HUDEP-2 (cell line): ENCODE measurements at regions not wholly inside any gene's neighbourhood (a gene's known extent, or its start where the extent isn't known, plus 50 kb on each side); places are given as distances from the start of the nearest gene placed in this dataset.

Source experiments
- DNase-seq, 76 experiments: peaks; one replicate each; lab custom pipeline; 2025; ENCODE audit not compliant: unreplicated experiment in 76 of 76; lab: John Stamatoyannopoulos, UW

DNA sequence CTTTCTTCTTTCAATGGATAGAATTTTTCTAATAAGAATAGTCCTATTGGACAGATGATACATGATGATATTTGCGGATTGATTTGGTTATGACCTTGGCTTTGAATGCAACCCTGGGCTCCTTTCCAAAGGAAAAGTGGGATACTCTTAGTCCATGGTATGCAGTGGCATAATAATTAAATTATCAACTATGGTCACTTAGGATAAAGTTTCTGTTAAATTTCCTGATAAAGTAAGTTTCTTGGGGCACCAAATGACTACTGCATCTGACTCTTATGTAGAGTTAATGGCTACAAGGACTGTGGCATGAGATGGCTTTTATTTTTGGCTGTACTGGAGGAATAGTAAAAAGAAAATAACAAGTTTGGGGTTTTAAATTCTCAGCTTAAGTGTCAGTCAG, 126.7 kb downstream of the QPCT start:
- DNase-seq = no peak

DNA sequence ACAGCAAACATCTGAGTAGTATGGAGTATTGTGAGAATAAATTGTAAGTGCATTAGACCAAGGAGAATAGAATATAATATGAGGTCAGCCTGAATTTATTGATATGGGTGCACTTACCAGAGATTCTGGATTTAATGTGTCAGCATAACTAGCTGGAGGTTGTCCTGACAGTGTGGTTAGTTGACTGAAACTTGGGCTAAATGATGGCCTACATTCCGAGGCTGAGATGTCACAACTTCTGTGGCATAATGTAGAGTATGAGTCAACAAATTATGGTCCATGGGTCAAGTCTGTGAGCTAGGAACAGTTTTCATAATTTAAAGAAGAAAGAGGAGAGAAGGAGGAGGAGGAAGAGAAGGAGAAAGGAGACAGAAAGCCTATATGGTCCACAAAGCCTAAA, 127.6 kb downstream of the QPCT start:
- DNase-seq = no peak

DNA sequence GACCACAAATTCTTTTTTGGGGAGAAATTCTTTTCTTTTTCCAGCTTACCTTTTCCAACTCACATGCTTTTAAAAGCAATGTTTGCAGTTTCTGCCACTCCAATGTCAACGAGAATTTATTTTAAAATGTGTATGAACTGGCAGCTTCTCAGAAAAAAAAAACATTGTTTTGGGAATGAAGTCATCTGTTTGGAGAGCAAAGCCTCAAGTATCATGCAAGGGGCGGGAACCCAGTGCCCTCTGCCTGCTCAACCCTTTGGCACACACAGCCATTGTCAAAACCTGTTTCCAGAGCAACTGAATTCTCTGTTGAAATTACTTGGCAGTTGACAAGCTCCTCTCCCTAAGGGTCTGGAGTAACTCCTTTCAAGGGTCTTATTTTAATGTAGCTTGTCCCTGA, 128.5 kb downstream of the QPCT start:
- no peak for DNase-seq

DNA sequence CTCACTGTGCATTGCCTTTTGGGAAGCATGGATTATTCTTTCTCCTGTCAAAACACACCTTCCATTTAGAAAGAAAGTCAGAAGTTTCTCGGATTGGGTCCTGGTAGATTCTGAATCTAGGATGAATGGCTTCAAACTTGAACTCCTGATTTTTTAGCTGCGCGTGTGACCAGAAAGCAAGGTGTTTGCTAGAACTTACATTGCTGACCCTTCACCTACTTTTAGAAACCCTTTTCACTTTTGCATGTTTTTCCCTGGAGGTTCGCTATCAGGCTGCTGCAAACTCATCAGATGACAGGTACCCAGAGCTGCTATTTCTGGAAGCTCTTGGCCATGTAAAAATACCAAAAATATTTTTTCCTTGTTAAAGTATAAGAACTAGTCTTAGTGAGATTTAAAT, 132.0 kb downstream of the QPCT start:
- DNase-seq = no peak

DNA sequence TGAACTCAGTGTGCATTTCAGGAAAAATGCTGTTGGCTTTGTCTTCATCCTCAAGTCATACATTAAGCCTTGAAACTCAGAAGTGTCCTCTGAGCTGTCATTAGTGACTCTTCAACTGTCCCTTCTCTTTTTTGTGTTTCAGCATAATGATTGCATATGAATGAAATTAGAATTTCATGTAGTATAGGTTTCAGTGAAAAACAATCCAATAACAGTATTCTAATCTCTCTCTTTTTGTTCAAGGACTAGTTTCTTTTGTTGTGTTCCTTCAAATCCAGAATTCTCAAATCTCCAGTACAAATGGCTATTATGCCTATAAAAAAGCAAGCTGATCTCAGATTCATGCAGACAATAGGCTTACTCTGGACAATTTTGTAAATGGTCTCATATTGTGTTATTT, 133.5 kb downstream of the QPCT start:
- DNase-seq = no peak

DNA sequence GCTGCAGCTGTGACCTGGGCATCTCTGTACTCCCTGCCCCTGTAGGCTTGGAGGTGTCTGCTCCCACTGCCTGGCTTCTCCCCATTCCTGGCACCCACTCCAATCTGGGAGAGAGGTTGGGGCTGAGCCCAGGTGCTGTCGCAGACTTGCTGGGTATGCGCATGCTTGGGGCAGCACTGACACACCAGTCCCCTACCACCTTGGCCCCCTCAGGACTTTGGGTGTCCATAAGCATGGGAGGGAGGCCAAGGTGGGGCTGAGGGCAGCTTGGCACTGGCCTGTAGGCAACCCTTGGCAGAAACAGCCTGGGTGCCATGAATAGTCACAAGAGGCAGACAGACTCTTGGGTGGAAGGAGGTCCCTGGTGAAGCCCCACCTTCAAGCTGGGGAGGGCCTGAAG, 136.8 kb downstream of the QPCT start:
- no peak for DNase-seq

DNA sequence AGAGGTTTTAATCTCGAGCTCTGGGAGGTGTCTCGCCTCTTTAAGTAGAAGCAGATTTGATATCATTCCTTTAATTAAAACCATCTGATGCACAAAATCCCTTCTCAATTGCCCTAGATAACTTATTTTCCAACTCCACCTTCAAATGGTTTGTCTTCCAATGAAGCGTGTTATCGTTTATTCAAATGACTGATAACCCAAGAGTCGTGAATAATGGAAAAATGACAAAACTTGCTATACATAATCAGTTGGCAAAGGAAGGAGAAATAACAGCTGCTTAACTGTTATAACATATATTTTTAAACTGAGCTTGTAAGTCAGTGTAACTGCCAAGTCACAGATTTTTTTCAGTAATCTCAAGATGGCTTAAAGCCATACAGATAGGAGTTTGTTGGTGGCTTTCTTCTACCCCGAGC, 144.6 kb downstream of the QPCT start:
- no peak for DNase-seq

DNA sequence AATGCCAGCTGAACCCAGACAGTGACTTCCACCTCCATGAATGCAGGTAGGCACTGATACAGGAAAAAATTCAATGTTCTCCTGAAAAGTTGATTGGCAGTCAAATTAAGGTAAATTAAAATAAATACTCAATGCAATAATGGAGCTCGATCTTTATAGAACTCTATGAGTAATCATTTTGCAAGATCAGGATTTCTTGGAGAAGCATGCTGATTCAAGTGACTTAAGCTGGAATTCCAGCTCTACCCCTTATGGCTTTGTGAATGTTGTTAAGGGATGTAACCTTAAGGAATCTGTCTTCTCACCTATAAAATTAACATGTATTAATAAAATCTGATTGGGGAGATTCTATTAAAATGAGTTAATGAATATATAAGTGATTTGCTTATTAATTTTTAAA, 145.1 kb downstream of the QPCT start:
- no peak for DNase-seq

DNA sequence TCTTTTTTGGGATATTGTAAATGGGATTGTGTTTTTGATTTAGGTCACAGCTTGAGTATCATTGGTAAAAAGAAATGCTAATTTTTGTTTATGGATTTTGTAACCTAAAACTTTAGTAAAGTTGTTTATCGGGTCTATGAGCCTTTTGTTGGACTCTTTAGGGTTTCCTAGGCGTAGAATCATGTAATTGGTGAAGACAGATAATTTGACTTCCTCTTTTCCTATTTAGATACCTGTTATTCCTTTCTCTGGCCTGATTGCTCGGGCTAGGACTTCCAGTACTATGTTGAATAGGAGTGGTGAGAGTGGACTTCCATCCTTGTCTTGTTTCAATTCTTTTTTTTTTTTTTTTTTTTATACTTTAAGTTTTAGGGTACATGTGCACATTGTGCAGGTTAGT, 149.0 kb downstream of the QPCT start:
- DNase-seq = no peak

DNA sequence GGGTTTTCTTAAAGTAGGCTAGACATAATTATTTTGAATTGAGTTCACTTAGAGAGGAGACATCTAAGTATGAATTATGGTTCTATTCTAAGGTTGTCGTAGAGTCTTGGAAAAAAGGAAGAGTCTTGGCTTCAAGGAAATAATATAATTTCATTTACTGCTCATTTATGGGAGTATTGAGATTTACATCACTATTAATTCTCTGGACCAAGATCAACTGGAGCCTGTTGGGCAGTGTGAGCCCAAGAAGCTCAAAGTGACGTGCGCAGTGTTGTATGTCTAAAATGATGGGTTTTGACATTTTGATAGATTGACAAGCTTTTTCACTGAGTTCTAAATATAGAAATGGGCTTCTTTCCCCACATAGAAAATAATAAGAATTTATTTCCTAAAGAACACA, 154.7 kb downstream of the QPCT start:
- no peak for DNase-seq

DNA sequence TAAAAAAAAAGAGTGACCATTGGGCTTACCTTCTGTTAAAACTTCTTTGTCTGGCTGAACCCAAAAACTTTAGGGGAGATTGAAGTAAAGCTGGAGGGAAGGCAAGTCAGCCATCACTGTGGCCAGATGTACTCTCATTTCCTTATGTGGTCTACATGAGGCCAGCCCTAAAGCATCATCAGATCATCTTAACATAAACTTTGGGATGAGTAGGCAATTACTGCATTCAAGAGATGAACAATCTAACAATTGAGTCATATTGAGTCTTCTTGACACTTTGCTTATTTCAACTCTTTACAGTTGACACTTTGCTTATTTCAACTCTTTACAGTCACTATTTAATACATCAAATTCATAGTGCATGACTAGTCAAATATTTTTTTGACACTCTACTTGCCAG, 155.6 kb downstream of the QPCT start:
- no peak for DNase-seq

DNA sequence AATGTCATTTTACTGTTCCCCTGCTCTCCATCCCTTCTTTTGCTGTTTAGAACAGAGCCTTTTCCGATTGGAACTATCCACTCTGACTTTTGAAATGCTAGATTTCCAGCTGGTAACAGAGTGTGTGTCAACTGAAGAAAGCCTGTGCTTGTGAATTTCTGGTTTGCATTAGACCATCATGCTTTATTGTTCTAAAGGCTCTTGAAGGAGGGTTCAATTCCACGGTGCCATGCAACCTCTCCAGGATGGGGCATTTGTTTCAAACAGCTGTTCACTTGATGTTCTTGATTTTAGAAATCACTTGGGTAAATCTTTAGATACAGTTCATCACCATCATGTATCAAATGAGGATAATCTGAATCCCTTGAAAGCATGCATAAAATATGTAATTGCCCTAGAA, 156.7 kb downstream of the QPCT start:
- DNase-seq = no peak

DNA sequence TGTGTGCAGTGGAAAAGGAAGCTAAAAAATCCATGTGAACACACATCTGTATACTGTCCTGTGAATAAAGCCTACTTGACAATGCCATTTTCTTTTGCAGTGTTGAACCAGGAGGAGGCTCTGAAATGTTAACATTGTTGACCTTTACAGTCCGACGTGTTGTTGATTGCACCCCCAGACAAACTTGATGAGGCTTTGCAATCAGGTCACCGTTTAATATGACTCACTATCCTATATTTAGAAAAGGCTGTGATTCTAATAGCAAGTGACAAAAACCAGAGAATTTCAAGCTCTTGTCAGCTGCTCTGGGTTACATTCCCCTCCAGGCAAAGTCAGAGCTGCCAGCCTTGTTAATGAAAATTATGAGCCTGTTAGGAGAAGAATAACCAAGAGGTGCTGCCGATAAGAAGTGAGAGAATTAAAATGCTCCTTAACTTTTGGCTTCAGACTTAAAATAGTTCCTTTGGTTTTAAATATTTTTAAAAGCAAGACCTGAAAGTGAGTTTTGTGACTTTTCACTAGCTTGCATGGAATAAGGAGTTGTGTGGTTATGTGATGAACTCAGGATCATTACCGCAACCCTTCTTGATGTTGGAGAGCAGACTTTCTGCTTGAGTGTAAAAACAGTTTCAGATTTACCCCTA, 162.1 kb downstream of the QPCT start:
- DNase-seq = no peak

DNA sequence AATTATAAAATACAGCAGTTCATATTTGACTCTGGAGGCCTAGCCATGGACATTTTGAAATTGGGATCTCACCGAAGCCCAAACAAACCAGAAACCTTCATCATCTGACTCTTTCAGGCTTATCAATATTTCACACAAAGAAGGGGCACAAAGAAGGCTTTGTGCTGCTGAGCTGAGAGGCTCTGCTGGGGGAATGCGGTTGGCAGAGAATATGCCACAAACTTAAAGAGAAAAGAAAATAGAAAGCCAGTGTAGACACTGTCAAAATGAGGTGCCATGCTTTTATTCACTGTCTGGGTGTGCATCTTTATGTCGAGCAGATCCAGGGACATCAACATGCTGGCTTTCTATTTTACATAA, 162.6 kb downstream of the QPCT start:
- no peak for DNase-seq

DNA sequence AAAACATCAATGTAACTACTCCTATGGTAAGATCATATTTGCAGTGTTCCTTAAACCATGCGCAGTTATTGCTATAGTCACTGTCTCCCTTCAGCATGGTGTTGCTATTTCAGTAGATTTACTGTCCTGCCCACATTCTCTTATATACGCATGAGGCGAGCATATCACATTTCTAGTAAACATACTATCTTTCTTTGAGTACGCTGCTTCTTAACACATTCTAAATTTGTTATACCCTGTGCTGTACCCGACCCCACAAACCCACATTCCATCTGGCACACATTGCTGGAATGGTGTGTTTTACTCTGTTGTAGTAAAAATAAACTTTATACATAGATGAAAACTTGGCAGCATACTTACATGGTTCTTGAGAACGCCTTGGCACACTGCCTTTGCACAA, 163.3 kb downstream of the QPCT start:
- DNase-seq = no peak

DNA sequence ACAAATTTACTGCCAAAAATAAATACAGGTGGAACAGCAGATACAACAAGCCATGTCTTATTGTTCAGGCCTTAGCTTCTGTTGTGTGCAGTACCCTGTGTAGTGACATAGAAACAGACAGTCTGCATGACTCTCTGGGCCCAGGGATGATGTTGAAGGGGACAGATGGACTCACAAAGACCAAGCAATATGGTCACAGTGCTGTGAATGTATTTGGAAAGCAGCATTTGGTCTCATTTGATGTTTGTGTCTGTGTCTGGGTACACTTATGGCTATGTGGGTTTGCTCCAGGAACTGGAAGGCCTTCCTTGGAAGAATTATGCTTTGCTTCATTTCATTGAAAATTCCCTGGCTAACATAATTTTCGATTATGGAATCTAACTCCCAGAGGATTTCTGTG, 158.5 kb downstream of the CDC42EP3 start:
- DNase-seq = no peak

DNA sequence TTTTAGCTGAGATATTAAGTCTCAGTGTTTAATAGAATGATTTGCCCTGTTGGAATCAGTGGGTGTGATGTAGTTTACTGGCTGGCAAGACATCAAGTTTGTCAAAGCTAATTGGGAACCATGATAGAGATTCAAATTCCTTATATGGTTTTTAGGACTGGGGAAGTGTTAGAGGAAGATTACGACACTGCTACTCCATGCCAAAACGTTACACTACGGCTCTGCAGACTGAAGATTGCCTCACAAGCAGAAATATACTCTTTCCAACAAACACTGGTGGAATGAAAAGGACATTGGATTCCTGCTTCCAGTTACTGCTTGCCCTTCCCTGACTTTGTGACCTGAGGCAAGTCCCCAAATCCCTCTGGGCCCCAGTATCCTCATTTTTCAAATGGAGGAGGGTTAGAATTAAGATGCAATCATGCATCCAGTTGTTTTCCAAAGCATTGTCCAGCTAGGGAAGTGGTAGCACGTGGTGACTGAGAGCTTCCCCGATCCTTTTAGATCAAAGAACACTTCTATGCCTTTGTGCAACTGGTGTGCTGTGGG, 147.6 kb downstream of the CDC42EP3 start:
- no peak for DNase-seq

DNA sequence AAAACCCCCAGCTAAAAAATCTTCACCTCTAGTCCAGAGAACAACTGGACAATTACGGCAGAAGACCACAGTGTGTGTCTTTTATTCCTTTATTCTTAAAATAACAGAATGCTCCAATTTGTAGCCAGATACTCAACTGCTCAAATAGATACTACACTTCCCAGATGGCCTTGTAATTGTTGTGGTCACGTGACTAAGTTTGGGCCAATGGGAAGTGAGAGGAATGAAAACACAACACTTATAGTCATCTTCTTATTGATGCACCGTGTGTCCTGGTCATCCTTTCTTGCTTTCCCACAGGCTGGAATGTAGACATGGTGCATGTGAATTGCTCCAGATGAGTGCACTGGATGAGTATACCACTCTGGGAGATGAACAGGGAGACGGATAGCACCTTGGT, 145.1 kb downstream of the CDC42EP3 start:
- DNase-seq = no peak

DNA sequence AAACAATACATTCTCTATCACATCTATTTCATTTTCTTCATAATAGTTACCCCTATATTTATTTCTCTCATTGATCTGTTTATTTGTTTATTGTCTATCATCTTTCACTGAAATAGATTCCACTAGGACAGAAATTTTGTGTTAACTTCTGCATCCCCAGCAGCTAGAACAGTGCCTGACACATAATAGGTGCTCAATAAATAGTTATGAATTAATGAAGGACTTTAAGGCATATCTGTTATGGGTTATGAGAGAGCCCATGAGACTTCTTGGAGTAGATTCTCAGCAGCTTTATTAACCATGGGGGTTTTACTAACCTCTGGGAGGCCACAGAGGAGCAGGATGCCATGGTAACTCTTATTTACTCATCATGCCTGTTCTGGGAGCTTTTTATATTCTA, 144.6 kb downstream of the CDC42EP3 start:
- DNase-seq = no peak

DNA sequence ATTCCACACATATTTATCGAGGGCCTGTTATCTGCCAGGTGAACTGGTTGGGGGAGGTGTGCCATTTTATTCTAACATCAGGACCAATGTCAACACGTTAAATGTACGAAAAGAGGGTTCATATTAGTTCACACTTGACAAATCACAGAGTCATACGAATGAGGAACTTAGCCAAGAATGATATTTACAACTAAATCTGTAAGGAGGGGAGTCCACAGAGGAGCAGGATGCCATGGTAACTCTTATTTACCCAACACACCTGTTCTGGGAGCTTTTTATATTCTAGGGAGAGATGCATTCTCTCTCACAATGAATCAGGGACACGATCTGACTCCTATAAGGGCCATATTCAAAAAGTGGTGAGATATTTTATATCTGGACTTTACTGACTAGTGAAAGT, 144.1 kb downstream of the CDC42EP3 start:
- DNase-seq = no peak

DNA sequence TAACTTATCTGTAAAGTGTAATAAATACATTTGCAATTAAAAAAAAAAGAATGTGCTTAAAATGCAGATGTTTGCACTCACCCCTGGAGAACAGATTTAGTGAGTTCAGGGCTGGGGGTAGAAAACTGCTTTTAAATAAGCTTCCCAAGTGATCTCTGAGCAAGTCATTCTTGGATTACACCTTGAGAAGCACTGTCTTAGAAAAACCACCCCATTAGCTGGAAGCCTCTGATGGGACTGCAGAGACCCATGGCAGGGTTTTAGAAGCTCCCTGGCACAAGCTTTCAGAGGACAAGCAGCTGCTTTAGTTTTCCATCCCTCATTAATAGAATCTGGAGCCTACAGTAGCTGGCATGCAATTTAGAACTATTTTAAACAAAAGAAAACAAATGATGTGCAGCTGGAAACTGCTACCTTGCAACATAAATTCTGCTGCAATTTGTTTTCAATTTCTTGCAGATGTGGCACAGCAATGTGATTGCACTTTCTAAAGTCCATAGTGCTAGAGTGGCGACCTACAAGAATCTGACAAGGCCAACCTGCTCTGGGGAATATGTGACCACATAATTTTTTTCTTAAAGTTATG, 141.5 kb downstream of the CDC42EP3 start:
- no peak for DNase-seq

DNA sequence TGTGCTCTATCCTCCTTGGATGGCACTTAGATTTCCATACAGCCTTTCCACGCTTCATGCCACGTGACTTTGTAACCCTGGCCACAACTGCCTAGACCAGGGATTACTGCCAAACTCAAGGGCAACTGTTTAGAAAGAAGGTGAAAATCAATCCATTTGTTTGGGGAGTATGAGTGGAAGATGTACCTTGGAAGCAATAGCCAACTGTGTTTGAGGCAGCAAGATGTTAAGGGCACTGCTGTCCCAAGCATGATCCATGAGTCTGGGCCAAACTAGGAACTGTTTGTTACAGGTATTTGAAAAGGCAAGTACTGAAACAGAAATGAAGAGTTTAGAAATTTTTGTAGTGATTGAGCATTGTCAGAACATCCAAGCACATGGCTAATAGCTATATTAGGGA, 138.9 kb downstream of the CDC42EP3 start:
- no peak for DNase-seq

DNA sequence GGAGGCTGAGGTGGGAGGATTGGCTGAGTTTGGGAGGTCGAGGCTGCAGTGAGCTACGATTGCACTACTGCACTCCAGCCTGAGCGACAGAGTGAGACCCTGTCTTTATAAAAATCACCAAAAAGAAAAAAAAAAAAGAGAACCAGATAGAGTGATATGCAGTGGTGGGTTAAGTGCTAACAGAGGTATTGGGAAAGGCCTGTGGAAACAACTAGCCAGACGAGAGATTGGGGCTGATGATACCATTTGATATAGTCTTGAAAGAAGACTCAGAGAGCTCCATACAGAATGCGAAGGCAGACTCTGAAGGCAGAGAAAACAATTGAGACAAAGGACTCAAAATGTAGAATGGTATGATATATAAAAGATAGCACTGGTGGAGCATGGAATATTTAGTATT, 134.1 kb downstream of the CDC42EP3 start:
- DNase-seq = no peak
